ENCODE measurements at regions not wholly inside any gene's neighbourhood (a gene's known extent, or its start where the extent isn't known, plus 50 kb on each side); places are given as distances from the start of the nearest gene placed in this dataset.
"Not testable (repeated sequence)": the region's sequence is repeated elsewhere in the genome, so short reads cannot be mapped to it uniquely, and the experiment has no call there.

DNA sequence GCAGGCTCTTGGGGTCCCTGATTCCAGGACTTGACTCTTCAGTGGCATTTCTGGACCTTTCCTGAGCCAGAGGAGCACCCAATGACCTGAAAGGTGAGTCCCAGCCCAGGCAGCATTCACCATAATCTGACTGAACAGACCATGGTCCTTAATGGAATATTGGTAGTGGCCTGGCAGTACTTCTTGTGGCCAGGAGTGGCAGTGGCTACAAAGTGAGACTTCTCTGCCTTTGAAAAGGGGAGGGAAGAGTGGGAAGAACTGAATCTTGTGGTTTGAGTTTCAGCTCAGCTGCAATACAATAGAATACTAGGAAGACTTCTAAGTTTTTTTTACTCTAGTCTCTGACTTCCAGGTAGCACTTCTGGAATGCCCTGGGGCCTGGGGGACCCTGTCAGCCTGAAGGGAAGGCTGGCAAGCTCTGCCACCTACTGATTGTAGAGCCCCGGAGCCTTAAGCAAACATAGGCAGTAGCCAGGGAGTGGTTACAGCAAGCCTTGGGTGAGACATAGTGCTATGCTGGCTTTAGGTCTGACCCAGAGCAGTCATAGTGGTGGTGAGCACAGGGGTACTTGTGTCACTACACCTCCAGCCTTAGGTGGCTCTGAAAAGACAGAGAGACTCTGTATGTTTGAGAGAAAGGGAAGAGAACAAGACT lies 674.2 kb upstream of the MANEA start:
- DNase-seq (ENCODE audit: low spot score), result no peak

DNA sequence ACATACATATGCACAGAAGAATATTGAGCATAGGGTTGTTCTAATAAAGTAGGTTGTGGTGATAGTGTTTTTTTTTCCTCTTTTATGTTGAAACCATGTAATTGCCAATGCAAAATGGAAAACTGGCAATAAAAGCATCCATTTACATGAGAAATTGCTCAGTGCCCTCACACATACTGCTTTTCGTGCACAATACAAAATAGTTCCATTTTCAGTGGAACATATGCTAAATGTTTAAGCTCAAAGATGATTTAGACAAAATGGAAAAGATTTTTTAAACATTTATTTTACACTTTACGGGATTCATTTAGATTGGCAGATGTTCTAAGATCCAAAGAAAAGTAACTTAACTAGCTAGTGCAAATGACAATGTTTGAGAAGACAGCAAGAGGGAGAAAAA lies 678.1 kb upstream of the MANEA start:
- no peak for DNase-seq (ENCODE audit: low spot score)

DNA sequence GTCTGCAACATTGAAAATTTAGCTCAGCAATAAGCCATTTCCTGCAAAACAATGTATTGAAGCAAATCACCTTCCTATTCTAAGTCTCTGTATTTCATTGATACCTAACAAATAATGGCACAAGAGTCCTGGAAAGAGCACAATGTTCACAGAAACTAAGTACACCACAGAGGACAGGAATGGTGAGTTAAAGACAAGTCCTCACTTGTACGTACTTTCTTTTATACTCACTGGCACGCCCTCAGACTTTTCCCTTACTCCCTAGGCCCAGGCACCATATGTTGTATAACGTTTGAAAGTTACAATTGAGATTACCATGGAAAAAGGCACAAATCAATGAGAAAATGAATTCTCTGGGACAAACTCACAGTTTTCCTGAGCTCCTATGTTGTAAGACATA lies 683.0 kb upstream of the MANEA start:
- DNase-seq (ENCODE audit: low spot score), result no peak

DNA sequence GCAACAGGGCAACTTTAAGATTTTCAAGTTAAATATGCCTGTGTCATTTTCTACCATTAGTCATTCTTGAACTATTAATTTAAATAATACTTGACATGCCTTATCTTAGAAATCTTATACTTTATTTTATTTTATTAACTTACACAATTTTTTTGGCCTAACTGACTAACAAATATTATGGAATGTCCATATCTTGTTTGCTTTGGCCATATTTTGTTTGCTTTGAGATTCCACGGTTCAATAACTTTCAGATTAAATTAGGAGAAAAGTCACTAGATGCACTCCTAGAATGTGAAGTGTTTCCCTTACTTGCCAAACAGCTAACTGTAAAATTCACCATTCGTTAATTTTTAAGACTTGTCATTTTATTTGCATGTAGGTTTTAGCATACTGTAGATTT lies 684.0 kb upstream of the MANEA start:
- DNase-seq (ENCODE audit: low spot score), result no peak

DNA sequence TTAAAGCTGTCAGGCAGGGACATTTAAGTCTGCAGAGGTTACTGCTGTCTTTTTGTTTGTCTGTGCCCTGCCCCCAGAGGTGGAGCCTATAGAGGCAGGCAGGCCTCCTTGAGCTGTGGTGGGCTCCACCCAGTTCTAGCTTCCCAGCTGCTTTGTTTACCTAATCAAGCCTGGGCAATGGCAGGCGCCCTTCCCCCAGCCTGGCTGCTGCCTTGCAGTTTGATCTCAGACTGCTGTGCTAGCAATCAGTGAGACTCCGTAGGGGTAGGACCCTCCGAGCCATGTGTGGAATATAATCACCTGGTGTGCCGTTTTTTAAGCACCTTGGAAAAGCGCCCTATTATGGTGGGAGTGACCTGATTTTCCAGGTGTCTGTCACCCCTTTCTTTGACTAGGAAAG lies 703.5 kb upstream of the MANEA start:
- not testable (repeated sequence) for DNase-seq (ENCODE audit: low spot score)

DNA sequence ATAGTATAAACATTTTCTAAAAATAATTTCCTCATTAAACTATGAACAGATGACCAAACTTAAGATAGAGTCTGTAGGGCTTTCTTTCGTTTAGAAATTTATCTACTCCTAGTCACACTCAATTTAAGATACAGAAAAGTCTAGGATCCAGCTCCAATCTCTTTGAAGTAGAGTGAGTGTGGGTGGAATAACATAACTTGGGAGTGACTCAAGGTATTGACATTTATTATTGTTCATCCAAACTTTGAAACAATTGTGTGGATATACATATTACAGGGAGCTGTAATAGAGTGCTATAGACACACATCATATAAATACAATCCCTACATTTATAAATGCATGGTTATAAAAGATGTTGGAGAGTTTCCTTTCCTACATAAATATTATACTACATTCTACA lies 715.2 kb upstream of the MANEA start:
- DNase-seq (ENCODE audit: low spot score), result no peak

DNA sequence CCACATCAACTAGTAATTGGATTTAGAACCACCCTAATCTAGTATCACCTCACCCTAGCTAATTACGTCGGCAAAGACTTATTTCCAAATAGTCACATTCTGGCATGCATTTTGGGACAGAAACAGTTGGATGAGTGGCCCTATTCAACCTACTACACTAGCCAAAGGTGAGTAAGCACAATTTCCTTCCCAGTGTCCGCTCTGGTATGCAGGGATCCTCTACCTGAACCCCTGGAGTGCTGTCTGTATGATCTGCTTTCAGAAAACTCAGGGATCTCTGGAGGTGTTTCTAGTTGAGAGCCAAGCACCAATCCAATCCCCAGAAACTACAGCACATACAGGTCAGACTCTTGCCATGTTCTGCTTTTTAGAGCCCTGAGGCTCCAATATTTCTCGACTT lies 717.4 kb upstream of the MANEA start:
- no peak for DNase-seq (ENCODE audit: low spot score)

DNA sequence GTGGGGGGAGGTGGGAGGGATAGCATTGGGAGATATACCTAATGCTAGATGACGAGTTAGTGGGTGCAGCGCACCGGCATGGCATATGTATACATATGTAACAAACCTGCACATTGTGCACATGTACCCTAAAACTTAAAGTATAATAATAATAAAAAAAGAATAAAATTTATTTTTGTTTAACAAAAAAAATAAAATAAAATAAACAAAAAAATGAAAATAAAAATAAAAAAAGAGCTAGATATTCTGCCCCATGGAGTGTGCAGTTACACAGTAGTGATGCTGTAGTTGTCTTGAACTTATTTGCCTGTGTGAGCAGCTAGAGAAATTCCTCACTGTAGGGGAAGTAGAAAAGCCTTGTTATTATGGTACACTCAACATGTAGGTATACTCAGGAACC lies 720.3 kb upstream of the MANEA start:
- DNase-seq (ENCODE audit: low spot score), result not testable (repeated sequence)

DNA sequence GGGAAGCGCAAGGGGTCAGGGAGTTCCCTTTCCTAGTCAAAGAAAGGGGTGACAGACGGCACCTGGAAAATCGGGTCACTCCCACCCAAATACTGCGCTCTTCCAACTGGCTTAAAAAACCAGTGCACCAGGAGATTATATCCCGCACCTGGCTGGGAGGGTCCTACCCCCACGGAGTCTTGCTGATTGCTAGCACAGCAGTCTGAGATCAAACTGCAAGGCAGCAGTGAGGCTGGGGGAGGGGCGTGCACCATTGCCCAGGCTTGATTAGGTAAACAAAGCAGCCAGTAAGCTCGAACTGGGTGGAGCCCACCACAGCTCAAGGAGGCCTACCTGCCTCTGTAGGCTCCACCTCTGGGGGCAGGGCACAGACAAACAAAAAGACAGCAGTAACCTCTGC lies 726.0 kb upstream of the MANEA start:
- not testable (repeated sequence) for DNase-seq (ENCODE audit: low spot score)

DNA sequence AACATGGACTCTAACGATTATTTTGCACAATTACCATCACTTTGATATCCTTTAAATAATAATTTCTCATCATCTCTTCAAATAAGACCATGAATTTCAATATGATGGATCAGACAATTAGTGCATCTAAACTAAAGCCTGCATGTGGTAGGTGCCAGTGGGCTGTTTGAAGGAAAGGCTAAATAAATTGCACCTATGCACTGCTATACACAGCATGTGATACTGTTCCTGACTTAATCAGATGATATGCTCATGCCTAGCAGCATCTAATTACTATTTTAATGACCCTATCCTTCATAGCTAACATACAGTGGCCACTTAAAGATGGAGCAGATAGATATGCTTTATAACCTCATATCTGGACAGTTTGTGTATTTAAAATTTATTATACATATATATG lies 731.6 kb upstream of the MANEA start:
- DNase-seq (ENCODE audit: low spot score), result no peak

DNA sequence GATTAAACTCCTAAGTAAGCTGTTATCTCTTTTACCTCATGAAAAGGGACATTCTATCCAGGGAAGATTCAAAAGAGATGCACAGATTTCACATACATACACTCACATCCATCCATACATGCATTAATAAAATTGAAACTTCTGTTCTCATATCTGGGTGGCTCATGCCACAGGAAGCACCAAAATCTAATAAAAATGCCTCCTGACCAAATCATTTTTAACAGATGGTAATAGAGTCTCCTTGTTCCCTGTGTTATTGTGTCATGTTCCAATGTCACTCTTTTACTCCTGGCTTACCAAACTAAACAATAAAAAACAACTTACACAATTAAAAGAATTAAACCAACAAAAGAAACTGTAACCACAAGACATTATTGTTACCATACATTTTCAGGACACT lies 742.1 kb upstream of the MANEA start:
- no peak for DNase-seq (ENCODE audit: low spot score)

DNA sequence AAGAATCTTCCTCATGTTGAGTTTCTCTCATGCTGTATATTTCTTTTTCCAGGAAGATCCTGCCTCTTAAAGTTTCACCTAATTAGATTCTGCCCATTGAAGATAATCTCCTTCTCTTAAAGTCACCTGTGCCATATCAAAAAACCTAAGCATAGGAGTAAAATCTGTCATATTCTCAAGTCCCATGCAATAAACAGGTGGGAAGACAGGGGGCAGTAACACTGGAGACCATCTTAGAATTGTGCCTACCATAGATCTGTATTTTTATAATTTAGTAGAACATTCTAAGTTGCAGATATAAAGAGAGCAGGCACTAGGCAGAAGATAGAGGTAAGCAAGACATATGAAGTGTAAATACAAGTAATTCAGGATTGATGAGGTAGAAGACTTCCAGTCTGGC lies 763.5 kb upstream of the MANEA start:
- no peak for DNase-seq (ENCODE audit: low spot score)

DNA sequence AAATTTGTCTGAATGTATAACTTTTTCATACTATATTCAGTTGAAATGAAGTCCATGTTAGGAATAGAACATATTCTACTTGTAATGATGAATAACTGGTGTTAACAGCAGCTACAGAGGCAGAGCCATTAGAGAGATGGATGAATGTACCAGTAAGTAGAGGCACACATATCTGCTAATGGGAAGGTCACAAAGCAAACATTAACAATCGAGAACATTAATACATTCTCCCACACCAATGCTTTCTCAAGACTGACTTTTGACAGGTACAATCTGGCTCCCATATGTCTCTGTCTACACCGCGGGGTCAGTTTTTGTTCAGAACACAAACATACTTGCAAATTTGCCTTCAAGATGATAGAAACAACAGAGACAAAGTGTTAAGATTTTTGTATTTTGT lies 776.0 kb upstream of the MANEA start:
- DNase-seq (ENCODE audit: low spot score), result no peak

DNA sequence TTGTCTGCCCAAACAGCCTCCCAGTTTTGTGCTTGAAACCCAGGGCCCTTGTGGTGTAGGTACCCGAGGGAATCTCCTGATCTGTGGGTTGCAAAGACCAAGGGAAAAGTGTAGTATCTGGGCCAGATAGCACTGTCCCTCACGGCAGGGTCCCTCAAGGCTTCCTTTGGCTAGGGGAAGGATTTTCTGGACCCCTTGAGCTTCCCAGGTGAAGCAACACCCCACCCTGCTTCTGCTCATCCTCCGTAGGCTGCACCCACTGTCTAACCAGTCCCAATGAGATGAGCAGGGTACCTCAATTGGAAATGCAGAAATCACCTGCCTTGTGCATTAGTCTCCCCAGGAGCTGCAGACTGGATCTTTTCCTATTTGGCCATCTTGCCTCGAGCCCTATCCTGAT lies 791.8 kb upstream of the MANEA start:
- no peak for DNase-seq (ENCODE audit: low spot score)

DNA sequence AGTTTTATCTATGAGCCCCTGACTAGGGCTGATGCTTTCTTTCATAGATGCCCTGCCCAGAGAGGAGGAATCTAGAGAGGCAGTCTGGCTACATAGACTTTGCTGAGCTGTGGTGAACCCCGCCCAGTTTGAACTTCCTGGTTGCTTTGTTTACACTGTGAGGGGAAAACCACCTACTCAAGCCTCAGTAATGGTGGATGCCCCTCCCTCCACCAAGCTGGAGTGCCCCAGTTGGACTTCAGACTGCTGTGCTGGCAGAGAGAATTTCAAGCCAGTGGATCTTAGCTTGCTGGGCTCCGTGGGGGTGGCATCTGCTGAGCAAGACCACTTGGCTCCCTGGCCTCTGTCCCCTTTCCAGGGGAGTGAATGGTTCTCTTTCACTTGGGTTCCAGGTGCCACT lies 792.3 kb upstream of the MANEA start:
- not testable (repeated sequence) for DNase-seq (ENCODE audit: low spot score)

DNA sequence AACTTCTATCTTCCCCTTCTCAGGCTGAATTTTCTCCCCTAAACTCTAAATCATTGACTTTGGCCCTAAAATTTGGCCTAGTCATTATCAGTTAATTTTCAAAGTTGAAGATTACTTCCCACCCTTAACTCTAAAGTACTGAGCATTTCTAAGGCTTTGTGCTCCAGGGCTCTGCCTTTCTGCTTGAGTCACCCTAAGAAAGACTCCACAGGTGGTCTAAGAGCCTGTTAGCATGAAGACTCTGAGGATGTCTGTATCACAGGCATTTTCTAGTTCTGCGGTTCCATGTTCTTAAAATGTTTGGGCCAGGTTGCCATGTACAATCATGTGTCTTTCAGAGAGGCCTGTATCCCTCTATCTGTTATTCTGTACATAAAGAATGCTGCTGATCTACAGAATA lies 808.1 kb upstream of the MANEA start:
- no peak for DNase-seq (ENCODE audit: low spot score)

DNA sequence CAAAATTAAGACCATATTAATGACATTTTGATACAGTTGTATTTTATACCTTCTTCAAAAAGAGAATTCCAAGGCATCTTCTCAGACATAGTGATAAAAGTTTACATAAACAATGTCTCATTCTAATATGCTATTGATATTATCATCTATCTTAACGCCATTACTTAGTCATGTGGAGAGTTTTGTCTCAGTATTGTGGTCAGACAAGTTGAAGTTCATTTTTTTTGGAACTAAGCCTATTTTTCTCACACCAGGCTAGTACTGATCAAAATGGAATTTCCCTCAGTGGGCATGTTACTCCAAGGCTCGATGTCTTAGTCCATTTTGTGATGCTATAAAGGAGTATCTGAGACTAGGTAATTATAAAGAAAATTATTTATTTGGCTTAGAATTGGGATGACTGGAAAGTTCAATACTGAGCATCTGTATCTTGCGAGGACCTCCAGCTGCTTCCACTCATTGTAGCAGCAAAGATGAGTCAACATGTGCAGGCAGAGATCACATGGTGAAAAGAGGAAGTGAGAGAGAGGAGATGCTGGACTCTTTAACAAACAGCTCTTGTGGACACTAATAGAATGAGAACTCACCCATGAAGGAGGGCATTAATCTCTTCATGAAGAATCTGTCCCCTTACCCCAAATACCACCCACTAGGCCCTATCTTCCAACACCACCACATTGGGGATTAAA lies 825.5 kb upstream of the MANEA start:
- DNase-seq (ENCODE audit: low spot score), result no peak

DNA sequence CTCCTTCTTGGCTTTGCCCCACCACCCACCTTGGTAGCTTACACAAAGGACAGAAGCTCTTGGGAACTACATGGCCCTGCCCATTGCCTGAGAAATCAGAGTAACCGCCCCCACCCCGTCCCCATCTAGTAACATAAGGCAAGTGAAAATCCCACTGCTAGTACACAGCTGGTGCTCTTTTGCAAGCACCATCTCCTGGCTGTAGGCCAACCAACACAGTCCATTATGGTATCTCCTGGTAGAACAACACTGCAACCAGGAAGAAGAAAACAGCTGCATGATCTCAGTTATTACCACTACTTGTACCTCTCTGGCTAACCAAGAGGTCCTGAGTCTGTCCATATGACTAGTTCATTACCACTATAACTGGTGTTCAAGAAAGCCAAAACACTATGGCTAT lies 841.1 kb upstream of the MANEA start:
- no peak for DNase-seq (ENCODE audit: low spot score)

DNA sequence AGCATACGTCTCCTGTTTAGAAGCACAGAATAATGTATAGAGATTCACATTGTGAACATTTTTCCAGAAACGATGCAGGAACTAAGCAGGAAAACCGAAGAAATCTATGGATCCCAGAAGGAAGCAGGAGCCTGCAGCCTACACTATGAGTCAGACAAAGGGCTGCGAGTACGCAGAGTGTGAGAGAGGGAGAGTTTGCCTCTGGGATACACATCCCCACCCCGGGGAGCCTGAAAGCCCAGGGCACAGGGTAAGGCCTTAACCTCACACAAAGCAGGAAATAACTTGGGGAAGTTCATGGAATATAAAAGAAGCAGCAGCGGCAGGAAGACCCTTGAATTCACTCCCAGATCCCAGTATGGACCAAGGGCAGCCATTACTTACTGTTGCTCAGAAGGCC lies 842.1 kb upstream of the MANEA start:
- DNase-seq (ENCODE audit: low spot score), result no peak

DNA sequence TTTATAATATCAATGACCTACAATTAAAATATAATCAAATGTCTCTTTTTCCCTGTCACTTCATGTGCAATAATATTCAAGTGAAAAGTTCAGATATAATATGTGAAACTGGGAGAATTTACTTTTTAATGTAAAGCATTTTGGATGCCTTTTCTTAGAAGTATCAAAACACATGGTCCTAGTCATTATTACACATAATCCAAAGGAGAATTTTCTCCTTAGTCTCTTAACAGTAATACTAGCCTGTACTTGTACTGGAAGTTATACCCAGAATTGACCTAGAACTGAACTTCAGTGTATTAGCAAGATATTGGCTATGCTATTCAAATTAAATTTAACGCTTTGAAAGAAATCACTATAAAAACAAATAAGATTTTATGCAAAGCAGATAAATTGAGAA lies 842.6 kb upstream of the MANEA start:
- DNase-seq (ENCODE audit: low spot score), result no peak

DNA sequence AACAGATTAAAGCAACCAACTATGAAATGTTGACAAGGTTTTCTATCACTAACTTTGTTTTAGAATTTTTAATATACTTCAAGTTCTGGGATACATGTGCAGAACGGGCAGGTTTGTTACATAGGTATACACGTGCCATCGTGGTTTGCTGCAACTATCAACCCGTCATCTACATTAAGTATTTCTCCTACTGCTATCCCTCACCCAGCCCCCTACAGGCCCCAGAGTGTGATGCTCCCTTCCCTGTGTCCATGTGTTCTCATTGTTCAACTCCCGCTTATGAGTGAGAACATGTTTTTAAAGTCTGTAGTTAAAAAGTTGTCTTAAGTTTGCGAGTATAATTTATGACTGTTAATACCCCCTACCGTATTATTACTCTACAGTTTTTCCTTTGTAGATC lies 844.3 kb upstream of the MANEA start:
- no peak for DNase-seq (ENCODE audit: low spot score)

DNA sequence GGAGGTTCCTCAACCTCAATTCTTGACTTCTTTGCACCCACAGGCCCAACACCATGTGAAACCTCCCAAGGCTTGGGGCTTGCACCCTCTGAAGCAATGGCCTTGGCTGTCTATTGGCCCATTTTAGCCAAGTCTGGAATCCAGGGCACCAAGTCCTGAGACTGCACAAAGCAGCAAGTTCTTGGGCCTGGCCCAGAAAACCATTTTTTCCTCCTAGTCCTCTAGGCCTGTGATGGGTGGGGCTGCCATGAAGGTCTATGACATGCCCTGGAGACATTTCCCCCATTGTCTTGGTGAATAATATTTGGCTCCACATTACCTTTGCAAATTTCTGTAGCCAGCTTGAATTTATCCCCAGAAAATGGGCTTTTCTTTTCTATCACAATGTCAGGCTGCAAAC lies 849.6 kb upstream of the MANEA start:
- no peak for DNase-seq (ENCODE audit: low spot score)

DNA sequence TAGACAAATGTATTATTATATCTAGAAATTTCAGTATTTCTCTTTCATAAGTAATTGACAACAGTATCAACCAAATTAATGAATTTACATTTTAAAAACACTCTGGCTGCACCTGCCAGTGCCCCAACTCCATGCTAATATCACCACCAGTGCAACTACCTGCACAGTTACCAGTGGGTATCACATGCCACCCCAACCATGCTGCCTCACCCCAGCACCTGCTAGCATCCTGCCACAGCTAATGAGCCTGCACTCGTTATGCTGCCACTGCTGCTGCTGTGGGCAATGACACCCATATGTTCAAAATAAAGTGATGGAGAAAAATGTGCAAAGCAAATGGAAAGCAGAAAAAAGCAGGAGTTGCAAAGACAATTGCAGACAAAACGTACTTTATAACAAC lies 855.9 kb upstream of the MANEA start:
- no peak for DNase-seq (ENCODE audit: low spot score)

DNA sequence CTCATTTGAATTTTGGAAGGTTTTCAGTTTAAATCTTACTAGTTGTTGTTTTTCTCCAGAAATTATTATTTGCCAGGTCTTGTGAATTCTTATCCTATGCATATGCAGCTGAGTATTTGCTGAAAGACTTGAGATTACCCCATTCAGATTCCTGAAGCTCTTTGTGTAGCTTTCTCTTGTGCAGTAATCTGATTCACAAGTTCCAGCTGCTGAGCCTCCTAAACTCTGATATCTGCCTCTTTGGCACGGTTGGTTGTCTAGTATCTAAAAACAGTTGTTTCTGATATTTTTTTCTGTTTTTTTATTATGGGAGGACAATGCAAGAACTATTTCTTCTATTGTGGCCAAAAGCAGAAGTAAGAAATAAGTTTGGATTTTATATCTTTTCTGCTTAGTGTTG lies 863.9 kb upstream of the MANEA start:
- DNase-seq (ENCODE audit: low spot score), result no peak

Measured in cerebellar cortex (tissue), 1 donor.